IMR-90 (cell line): ENCODE measurements at regions not wholly inside any gene's neighbourhood (a gene's known extent, or its start where the extent isn't known, plus 50 kb on each side); places are given as distances from the start of the nearest gene placed in this dataset.

Experiments used
- ATAC-seq: fragments of 200-7000 bp; cut with Tn5 transposase; 2 replicates; pipeline ENCODE4 v1.9.1; 2020; ENCODE audit warnings: low read depth, mild to moderate bottlenecking, moderate library complexity
- BruUV-seq: library from RNA; stranded (reverse); fragments of 400-500 nt; replicated peaks from 2 replicates; lab custom pipeline; 2021; lab: Mats Ljungman, UMichigan
- CTCF ChIA-PET: fragments of 300-600 bp; formaldehyde crosslinking; extraction: SDS; loops from one replicate; lab custom pipeline; 2021; ENCODE audit warnings: antibody characterized with exemption; lab: Yijun Ruan, JAX
- POLR2A ChIA-PET: fragments of 300-600 bp; sonication (Branson Sonifier 250); formaldehyde crosslinking; loops from one replicate; lab custom pipeline; 2022; ENCODE audit warnings: antibody characterized with exemption; ENCODE audit not compliant: unreplicated experiment; lab: Charles Lee
- DNase-seq: peaks from one replicate; pipeline ENCODE4 v3.0.0; 2013
- H2AFZ ChIP-seq: replicated peaks from 2 replicates; pipeline ENCODE3; 2013; ENCODE audit warnings: low read length, mild to moderate bottlenecking; ENCODE audit not compliant: poor library complexity
- H2AK5ac ChIP-seq: 2 replicates; pipeline ENCODE4 v1.6.1; 2013; ENCODE audit warnings: low read depth, low read length, inconsistent platforms
- H2AK9ac ChIP-seq: replicated peaks from 2 replicates; pipeline ENCODE3; 2013; ENCODE audit warnings: mild to moderate bottlenecking, low read depth, low read length, moderate library complexity; ENCODE audit not compliant: poor library complexity
- H2BK120ac ChIP-seq: 2 replicates; pipeline ENCODE4 v1.6.1; 2013; ENCODE audit warnings: low read depth, low read length, inconsistent platforms
- H2BK15ac ChIP-seq: 3 replicates; pipeline ENCODE4 v1.6.1; 2013; ENCODE audit warnings: low read depth, low read length, inconsistent platforms
- H2BK20ac ChIP-seq: 2 replicates; pipeline ENCODE4 v1.6.1; 2013; ENCODE audit warnings: low read depth, mild to moderate bottlenecking, inconsistent platforms, low read length, moderate library complexity
- H2BK5ac ChIP-seq: 2 replicates; pipeline ENCODE4 v1.6.1; 2013; ENCODE audit warnings: mild to moderate bottlenecking, low read depth, low read length, inconsistent platforms; ENCODE audit not compliant: poor library complexity, severe bottlenecking
- H3K14ac ChIP-seq: replicated peaks from 2 replicates; pipeline ENCODE4 v1.6.1; 2013; ENCODE audit warnings: low read depth, low read length, inconsistent platforms
- H3K18ac ChIP-seq: 2 replicates; pipeline ENCODE4 v1.6.1; 2013; ENCODE audit warnings: low read depth, low read length, control low read depth
- H3K23ac ChIP-seq: 2 replicates; pipeline ENCODE4 v1.6.1; 2013; ENCODE audit warnings: low read depth, low read length, inconsistent platforms
- H3K27ac ChIP-seq: 2 replicates; pipeline ENCODE4 v1.5.1; 2013; ENCODE audit warnings: mild to moderate bottlenecking, control low read depth, low read length; ENCODE audit not compliant: insufficient read depth
- H3K27me3 ChIP-seq: 2 replicates; pipeline ENCODE4 v1.6.1; 2013; ENCODE audit warnings: low read length; ENCODE audit not compliant: control insufficient read depth, insufficient read depth
- H3K36me3 ChIP-seq: 2 replicates; pipeline ENCODE4 v1.6.1; 2013; ENCODE audit warnings: low read length, mixed read lengths; ENCODE audit not compliant: control insufficient read depth, insufficient read depth
- H3K4ac ChIP-seq: 2 replicates; pipeline ENCODE4 v1.6.1; 2013; ENCODE audit warnings: low read depth, low read length, inconsistent platforms
- H3K4me1 ChIP-seq: 2 replicates; pipeline ENCODE4 v1.6.1; 2013; ENCODE audit warnings: low read length, mixed read lengths; ENCODE audit not compliant: control insufficient read depth, insufficient read depth
- H3K4me2 ChIP-seq: 2 replicates; pipeline ENCODE4 v1.6.1; 2013; ENCODE audit warnings: low read depth, mild to moderate bottlenecking, control low read depth, low read length, moderate library complexity
- H3K4me3 ChIP-seq: 2 replicates; pipeline ENCODE4 v1.5.1; 2013; ENCODE audit warnings: low read depth, mild to moderate bottlenecking, control low read depth, low read length, moderate library complexity; ENCODE audit not compliant: insufficient read depth
- H3K56ac ChIP-seq: 2 replicates; pipeline ENCODE4 v1.6.1; 2013; ENCODE audit warnings: low read length, inconsistent platforms; ENCODE audit not compliant: insufficient read depth; ENCODE audit errors: extremely low read depth
- H3K79me1 ChIP-seq, 2 experiments: 2 replicates each; pipeline ENCODE4 v1.6.1; 2013; ENCODE audit warnings: low read length in 2 of 2, inconsistent platforms in 1 of 2, low read depth in 1 of 2
- H3K9ac ChIP-seq: 2 replicates; pipeline ENCODE4 v1.6.1; 2013; ENCODE audit warnings: low read depth, low read length, control low read depth
- H3K9me1 ChIP-seq: 2 replicates; pipeline ENCODE4 v1.6.1; 2013; ENCODE audit warnings: low read length, inconsistent platforms; ENCODE audit not compliant: insufficient read depth
- H3K9me3 ChIP-seq: 2 replicates; pipeline ENCODE4 v1.6.1; 2013; ENCODE audit warnings: low read length; ENCODE audit not compliant: control insufficient read depth, insufficient read depth
- H4K20me1 ChIP-seq: 2 replicates; pipeline ENCODE4 v1.6.1; 2013; ENCODE audit warnings: low read length, inconsistent platforms; ENCODE audit not compliant: insufficient read depth
- H4K5ac ChIP-seq: 2 replicates; pipeline ENCODE4 v1.6.1; 2013; ENCODE audit warnings: mild to moderate bottlenecking, low read depth, low read length, control low read depth
- H4K8ac ChIP-seq, 2 experiments: 2 replicates each; pipeline ENCODE4 v1.6.1; 2013; ENCODE audit warnings: low read depth in 2 of 2, low read length in 2 of 2, control low read depth in 1 of 2, inconsistent platforms in 1 of 2
- H4K91ac ChIP-seq: 2 replicates; pipeline ENCODE4 v1.6.1; 2013; ENCODE audit warnings: low read depth, low read length, inconsistent platforms; ENCODE audit not compliant: insufficient read depth
- CEBPB ChIP-seq: IDR thresholded peaks from 2 replicates; pipeline ENCODE4 v1.6.1; 2012; ENCODE audit warnings: low read depth, low read length, improper control_type of control experiment
- CHD1 ChIP-seq: IDR thresholded peaks from 2 replicates; pipeline ENCODE4 v1.6.1; 2012; ENCODE audit warnings: low read depth, low read length, improper control_type of control experiment
- CTCF ChIP-seq: conservative IDR thresholded peaks from 2 replicates; pipeline ENCODE4 v1.5.1; 2012; ENCODE audit warnings: mild to moderate bottlenecking, low read depth, low read length, improper control_type of control experiment
- ELK1 ChIP-seq: fragments of 150-350 bp; IDR thresholded peaks from 2 replicates; pipeline ENCODE4 v1.6.1; 2016; ENCODE audit warnings: low read depth, mild to moderate bottlenecking, low read length, moderate library complexity, borderline replicate concordance
- FOS ChIP-seq: fragments of 150-350 bp; IDR thresholded peaks from 2 replicates; pipeline ENCODE4 v1.6.1; 2016; ENCODE audit warnings: low read depth, low read length
- MAFK ChIP-seq: IDR thresholded peaks from 2 replicates; pipeline ENCODE4 v1.6.1; 2012; ENCODE audit warnings: low read depth, low read length, improper control_type of control experiment
- MAZ ChIP-seq: IDR thresholded peaks from 2 replicates; pipeline ENCODE4 v1.6.1; 2012; ENCODE audit warnings: low read depth, mild to moderate bottlenecking, low read length, improper control_type of control experiment, moderate library complexity, borderline replicate concordance
- MXI1 ChIP-seq: IDR thresholded peaks from 2 replicates; pipeline ENCODE4 v1.6.1; 2012; ENCODE audit warnings: low read depth, mild to moderate bottlenecking, low read length, moderate library complexity, borderline replicate concordance
- NFE2L2 ChIP-seq: fragments of 150-350 bp; IDR thresholded peaks from 2 replicates; pipeline ENCODE4 v1.6.1; 2016; ENCODE audit warnings: low read depth, mild to moderate bottlenecking, low read length
- POLR2A ChIP-seq: IDR thresholded peaks from 2 replicates; pipeline ENCODE4 v1.6.1; 2012; ENCODE audit warnings: mild to moderate bottlenecking, low read depth, low read length
- RAD21 ChIP-seq: IDR thresholded peaks from 2 replicates; pipeline ENCODE4 v1.6.1; 2012; ENCODE audit warnings: low read length, improper control_type of control experiment
- RCOR1 ChIP-seq: IDR thresholded peaks from 2 replicates; pipeline ENCODE4 v1.6.1; 2012; ENCODE audit warnings: mild to moderate bottlenecking, low read length, improper control_type of control experiment; ENCODE audit not compliant: insufficient replicate concordance
- RFX5 ChIP-seq: IDR thresholded peaks from 2 replicates; pipeline ENCODE4 v1.8.0; 2012; ENCODE audit warnings: low read depth, mild to moderate bottlenecking, low read length, moderate library complexity
- SMC3 ChIP-seq: fragments of 150-350 bp; IDR thresholded peaks from 2 replicates; pipeline ENCODE4 v1.6.1; 2016; ENCODE audit warnings: low read depth, mild to moderate bottlenecking, antibody characterized with exemption, low read length, moderate library complexity
- USF2 ChIP-seq: fragments of 150-350 bp; IDR thresholded peaks from 2 replicates; pipeline ENCODE4 v1.6.1; 2017; ENCODE audit warnings: mild to moderate bottlenecking, antibody characterized with exemption, low read length, low read depth
- WGBS, 2 experiments: methylation state at CpG; one replicate each; pipeline versions ENCODE4 v1.1.5 to v1.1.7; 2013; ENCODE audit warnings: missing lambda C conversion rate in 2 of 2; ENCODE audit not compliant: insufficient read length in 1 of 2; ENCODE audit errors: extremely low coverage in 2 of 2; 5-methylcytosine and 5-hydroxymethylcytosine counted together
- dilution Hi-C: fragments of 300-500 bp; cut with HindIII; formaldehyde crosslinking; loops from one replicate; pipeline ENCODE4 v1.14.3; 2018; ENCODE audit warnings: low sequenced_read_pairs; ENCODE audit not compliant: unreplicated experiment
- in situ Hi-C: fragments of 300-500 bp; cut with MboI; formaldehyde crosslinking; loops from 3 replicates; pipeline ENCODE4 v1.14.3; 2019; ENCODE audit warnings: low sequenced_read_pairs, inconsistent platforms, mixed read lengths
- intact Hi-C: fragments of 100-400 bp; cut with micrococcal nuclease; formaldehyde crosslinking; loops from 2 replicates; pipeline ENCODE4 v1.10.0; 2022

- Histone ChIP-seq H2AK9ac (no peak overlapping the region), H4K20me1 (no peaks in the 10 kb centered on the region), H2BK20ac (no peak overlapping the region), H2BK120ac (no peak overlapping the region), H3K9me3 (no peaks in the 10 kb centered on the region), H3K4me1 (no peaks in the 10 kb centered on the region), H3K27me3 (peaks cover 2% of the 10 kb centered on the region; the same call in 1 of the 2 replicates), H4K8ac (no peak overlapping the region), H3K23ac (no peak overlapping the region), H3K18ac (no peak overlapping the region), H3K14ac (no peak overlapping the region), H2BK5ac (no peak overlapping the region), H4K91ac (no peak overlapping the region), H3K36me3 (no peaks in the 10 kb centered on the region), H3K79me1 (no peaks in the 10 kb centered on the region), H3K4me2 (no peak overlapping the region), H2BK15ac (no peak overlapping the region), H3K27ac (no peak overlapping the region), H3K56ac (no peak overlapping the region), H3K9ac (no peak overlapping the region), H3K9me1 (no peaks in the 10 kb centered on the region), H4K5ac (no peak overlapping the region), H2AK5ac (no peak overlapping the region), H3K4ac (no peak overlapping the region), H3K4me3 (no peak overlapping the region), H2AFZ (no peak overlapping the region)
- ChIA-PET POLR2A (no interaction called here), CTCF (no interaction called here)
- DNase-seq (no peak), ATAC-seq (no peak)
- no TSS peak for BruUV-seq
- WGBS, 2 experiments, result 69% methylated on average over 2 of the region's 4 CpGs; no CpG with 5 or more reads in 1 of the 2 experiments
- dilution Hi-C loops (no loop called here), in situ Hi-C loops (no loop called here), intact Hi-C loops (no loop called here)
- TF ChIP-seq FOS (no peak), USF2 (no peak), CEBPB (no peak), POLR2A (no peak), MXI1 (no peak), RFX5 (no peak), RCOR1 (no peak), SMC3 (no peak), MAFK (no peak), CTCF (no peak), RAD21 (no peak), MAZ (no peak), ELK1 (no peak), NFE2L2 (no peak), CHD1 (no peak)
Measured at GRCh38 chr10:29751684-29752083, 116.9 kb upstream of the SVIL start.
